Subcutaneous abdominal adipose tissue (tissue), 5 donors: ENCODE measurements at regions not wholly inside any gene's neighbourhood (a gene's known extent, or its start where the extent isn't known, plus 50 kb on each side); places are given as distances from the start of the nearest gene placed in this dataset.

ENCODE experiments used
- H3K27ac ChIP-seq: one replicate; pipeline ENCODE4 v1.7.0; 2013; ENCODE audit warnings: low read depth, mild to moderate bottlenecking, inconsistent platforms, low read length, moderate library complexity
- H3K27me3 ChIP-seq, 5 donors: one replicate each; pipeline ENCODE4 v1.7.0; 2013; ENCODE audit warnings: low read length in 5 of 5, inconsistent platforms in 1 of 5; ENCODE audit not compliant: control insufficient read depth in 5 of 5, insufficient read depth in 4 of 5
- H3K36me3 ChIP-seq, 5 donors: one replicate each; pipeline ENCODE4 v1.7.0; 2013; ENCODE audit warnings: low read length in 5 of 5; ENCODE audit not compliant: control insufficient read depth in 5 of 5, insufficient read depth in 5 of 5
- H3K4me1 ChIP-seq, 5 donors: one replicate each; pipeline ENCODE4 v1.7.0; 2013; ENCODE audit warnings: low read length in 5 of 5, mild to moderate bottlenecking in 3 of 5, moderate library complexity in 1 of 5; ENCODE audit not compliant: control insufficient read depth in 5 of 5, insufficient read depth in 5 of 5
- H3K4me3 ChIP-seq, 5 donors: one replicate each; pipeline ENCODE4 v1.7.0; 2013; ENCODE audit warnings: low read length in 5 of 5, low read depth in 1 of 5
- H3K9ac ChIP-seq, 5 donors: one replicate each; pipeline ENCODE4 v1.7.0; 2013; ENCODE audit warnings: low read length in 5 of 5, mild to moderate bottlenecking in 4 of 5, moderate library complexity in 3 of 5
- H3K9me3 ChIP-seq, 5 donors: one replicate each; pipeline ENCODE4 v1.7.0; 2013; ENCODE audit warnings: low read length in 5 of 5; ENCODE audit not compliant: control insufficient read depth in 5 of 5
- donor health status: healthy.
- donor health status: healthy.
- donor health status: healthy.
- donor health status: healthy.
- donor health status: healthy.

DNA sequence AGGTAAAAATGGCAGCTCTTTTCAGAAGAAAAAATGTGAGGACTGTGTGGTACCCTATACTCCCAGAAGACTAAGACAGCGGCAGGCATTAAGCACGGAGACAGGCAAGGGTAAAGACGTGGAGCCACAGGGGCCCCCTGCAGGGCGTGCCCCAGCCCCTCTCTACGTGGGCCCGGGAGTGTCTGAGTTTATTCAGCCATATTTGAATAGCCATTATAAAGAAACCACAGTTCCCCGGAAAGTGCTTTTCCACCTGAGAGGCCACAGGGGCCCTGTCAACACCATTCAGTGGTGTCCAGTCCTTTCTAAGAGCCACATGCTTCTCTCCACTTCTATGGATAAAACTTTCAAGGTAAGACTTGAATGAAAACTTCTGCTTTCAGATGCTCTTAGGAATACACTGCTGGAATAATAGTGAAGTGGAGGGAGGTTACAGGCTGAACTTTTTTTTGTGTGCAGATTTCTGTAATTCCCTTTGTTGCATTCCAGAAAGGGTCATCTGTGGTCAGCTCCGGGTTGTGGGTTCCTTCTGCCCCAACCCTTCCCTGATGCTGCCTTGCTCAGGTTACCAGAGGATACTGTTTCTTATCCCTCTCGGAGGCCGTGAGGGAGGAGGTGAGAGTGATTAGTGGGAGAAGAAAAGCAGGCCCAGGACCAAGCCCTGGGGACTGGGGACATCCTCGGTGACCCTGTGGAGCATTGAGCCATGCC, 58.4 kb downstream of the SLC25A47 start:
- Histone ChIP-seq H3K27ac (no peak overlapping the region), H3K36me3 (peaks cover 0 to 22% (median 19%) of the 10 kb centered on the region in 5 donors), H3K4me1 (peaks cover 3 to 17% (median 13%) of the 10 kb centered on the region in 5 donors), H3K9me3 (no peaks in the 10 kb centered on the region), H3K27me3 (no peaks in the 10 kb centered on the region), H3K4me3 (no peak overlapping the region), H3K9ac (no peak overlapping the region)

DNA sequence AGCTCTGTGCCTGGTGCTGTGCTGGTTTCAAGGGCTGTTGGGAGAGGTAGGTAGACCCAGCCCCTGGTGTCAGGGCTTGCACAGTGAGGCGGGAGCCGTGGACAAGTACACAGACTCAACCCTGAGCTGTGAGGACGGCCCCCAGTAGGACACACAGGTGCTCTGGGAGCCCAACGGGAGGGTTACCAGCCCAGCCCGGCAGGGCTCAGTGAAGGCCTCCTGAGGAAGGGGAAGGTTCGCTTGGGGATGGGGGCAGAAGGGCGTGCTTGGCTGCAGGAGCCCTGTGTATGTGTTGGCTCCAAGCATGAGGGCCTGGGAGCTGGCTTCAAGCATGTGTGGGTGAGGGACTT, 58.9 kb downstream of the SLC25A47 start:
- no peaks in the 10 kb centered on the region for H3K9me3 ChIP-seq
- H3K4me1 ChIP-seq: peaks cover 0 to 12% (median 7%) of the 10 kb centered on the region in 5 donors
- H3K27me3 ChIP-seq: no peaks in the 10 kb centered on the region
- no peak overlapping the region for H3K27ac ChIP-seq
- H3K9ac ChIP-seq: no peak overlapping the region
- peaks cover 0 to 22% (median 19%) of the 10 kb centered on the region in 5 donors for H3K36me3 ChIP-seq
- H3K4me3 ChIP-seq: no peak overlapping the region

- H3K4me3 ChIP-seq: no peak overlapping the region
- peak overlapping the region in 1 of 5 donors; percentile 35 for H3K9ac ChIP-seq
- no peaks in the 10 kb centered on the region for H3K9me3 ChIP-seq
Measured at GRCh38 chr14:100383727-100384158, 60.6 kb downstream of the SLC25A47 start.

GRCh38 chr14:100384277-100384676, 61.1 kb downstream of the SLC25A47 start:
- no peak overlapping the region for H3K27ac ChIP-seq
- no peaks in the 10 kb centered on the region for H3K9me3 ChIP-seq
- no peak overlapping the region for H3K4me3 ChIP-seq
- peaks cover 0 to 4% (median 0%) of the 10 kb centered on the region in 5 donors for H3K4me1 ChIP-seq
- H3K27me3 ChIP-seq: no peaks in the 10 kb centered on the region
- H3K36me3 ChIP-seq: peaks cover 0 to 22% (median 19%) of the 10 kb centered on the region in 5 donors
- H3K9ac ChIP-seq: peak overlapping the region in 1 of 5 donors; percentile 35

More at GRCh38 chr14:100383727-100384158, 60.6 kb downstream of the SLC25A47 start:
- H3K36me3 ChIP-seq: peaks cover 0 to 22% (median 19%) of the 10 kb centered on the region in 5 donors
- no peak overlapping the region for H3K27ac ChIP-seq
- H3K27me3 ChIP-seq: no peaks in the 10 kb centered on the region
- H3K4me1 ChIP-seq: peaks cover 0 to 4% (median 0%) of the 10 kb centered on the region in 5 donors

GRCh38 chr14:100384819-100385813, 62.0 kb downstream of the SLC25A47 start:
- Histone ChIP-seq H3K9ac (no peak overlapping the region), H3K36me3 (peaks cover 0 to 22% (median 19%) of the 10 kb centered on the region in 5 donors), H3K27me3 (no peaks in the 10 kb centered on the region), H3K4me3 (no peak overlapping the region), H3K4me1 (peaks cover 0 to 4% (median under 1%) of the 10 kb centered on the region in 5 donors), H3K9me3 (no peaks in the 10 kb centered on the region), H3K27ac (no peak overlapping the region)

DNA sequence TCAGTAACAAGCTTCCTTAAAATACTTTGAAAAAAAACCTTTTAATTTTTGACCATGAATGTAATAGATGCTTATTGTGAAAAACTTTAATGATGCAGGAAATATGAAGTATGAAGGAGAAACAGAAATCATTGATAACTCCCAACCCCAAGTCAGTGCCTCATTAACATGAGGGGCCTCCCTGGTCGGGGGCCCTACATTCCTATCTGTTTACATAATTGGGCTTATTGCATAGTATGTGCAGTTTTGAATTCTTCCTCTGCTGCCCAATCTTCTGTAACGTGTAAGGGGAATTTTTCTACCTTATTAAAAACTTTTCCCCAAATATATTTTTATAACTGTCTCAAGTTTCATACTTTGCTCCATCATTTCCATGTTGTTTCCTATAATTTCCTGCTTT, 63.0 kb downstream of the SLC25A47 start:
- peaks cover 0 to 8% (median 3%) of the 10 kb centered on the region in 5 donors for H3K4me1 ChIP-seq
- H3K27ac ChIP-seq: no peak overlapping the region
- no peaks in the 10 kb centered on the region for H3K9me3 ChIP-seq
- H3K4me3 ChIP-seq: no peak overlapping the region
- H3K27me3 ChIP-seq: no peaks in the 10 kb centered on the region
- H3K36me3 ChIP-seq: peaks cover 0 to 20% (median 16%) of the 10 kb centered on the region in 5 donors
- peak overlapping the region in 1 of 5 donors; percentile 6 for H3K9ac ChIP-seq

DNA sequence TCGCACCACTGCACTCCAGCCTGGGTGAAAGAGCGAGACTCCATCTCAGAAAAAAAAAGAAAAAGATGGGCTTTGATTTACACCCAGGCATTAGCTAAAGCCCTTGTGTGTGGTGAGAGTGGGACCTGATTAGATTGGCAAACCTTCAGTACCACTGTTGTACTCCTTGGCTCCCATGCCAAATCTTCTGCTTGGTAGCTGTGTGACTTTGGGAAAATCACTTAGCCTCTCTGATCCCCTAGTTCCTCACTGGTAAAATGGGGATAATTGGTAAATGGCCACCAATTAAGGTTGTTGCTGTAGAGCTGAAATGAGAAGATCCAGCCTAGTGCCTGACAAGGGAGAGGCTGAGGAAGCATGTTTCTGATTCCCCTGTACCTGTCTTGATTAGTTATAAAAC, 63.7 kb downstream of the SLC25A47 start:
- Histone ChIP-seq H3K9ac (no peak overlapping the region), H3K27ac (no peak overlapping the region), H3K27me3 (no peaks in the 10 kb centered on the region), H3K4me1 (peaks cover 0 to 8% (median 3%) of the 10 kb centered on the region in 5 donors), H3K36me3 (peaks cover 0 to 13% (median 10%) of the 10 kb centered on the region in 5 donors), H3K4me3 (no peak overlapping the region), H3K9me3 (no peaks in the 10 kb centered on the region)

DNA sequence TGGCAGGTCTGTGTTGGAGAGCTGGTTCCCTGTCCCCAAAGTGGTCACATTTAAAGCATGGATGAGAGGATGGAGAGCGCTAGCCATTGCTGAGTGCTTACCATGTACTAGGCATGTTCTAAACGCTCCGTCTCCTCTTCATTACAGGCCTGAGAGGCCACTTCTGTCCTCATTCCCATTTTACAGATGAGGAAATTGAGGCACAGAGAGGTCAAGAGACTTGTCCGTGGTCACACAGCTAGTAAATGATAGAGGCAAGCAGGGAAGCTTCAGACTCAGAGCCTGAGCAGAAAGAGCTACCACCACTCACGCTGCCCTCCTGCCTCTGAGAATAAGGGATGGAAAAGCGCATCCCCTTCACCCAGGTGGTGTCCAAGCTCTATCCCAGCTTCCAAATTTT, 64.3 kb downstream of the SLC25A47 start:
- Histone ChIP-seq H3K27me3 (no peaks in the 10 kb centered on the region), H3K27ac (no peak overlapping the region), H3K4me3 (no peak overlapping the region), H3K9me3 (no peaks in the 10 kb centered on the region), H3K36me3 (peaks cover 0 to 8% (median 5%) of the 10 kb centered on the region in 5 donors), H3K9ac (no peak overlapping the region), H3K4me1 (peaks cover 0 to 13% (median 7%) of the 10 kb centered on the region in 5 donors)

DNA sequence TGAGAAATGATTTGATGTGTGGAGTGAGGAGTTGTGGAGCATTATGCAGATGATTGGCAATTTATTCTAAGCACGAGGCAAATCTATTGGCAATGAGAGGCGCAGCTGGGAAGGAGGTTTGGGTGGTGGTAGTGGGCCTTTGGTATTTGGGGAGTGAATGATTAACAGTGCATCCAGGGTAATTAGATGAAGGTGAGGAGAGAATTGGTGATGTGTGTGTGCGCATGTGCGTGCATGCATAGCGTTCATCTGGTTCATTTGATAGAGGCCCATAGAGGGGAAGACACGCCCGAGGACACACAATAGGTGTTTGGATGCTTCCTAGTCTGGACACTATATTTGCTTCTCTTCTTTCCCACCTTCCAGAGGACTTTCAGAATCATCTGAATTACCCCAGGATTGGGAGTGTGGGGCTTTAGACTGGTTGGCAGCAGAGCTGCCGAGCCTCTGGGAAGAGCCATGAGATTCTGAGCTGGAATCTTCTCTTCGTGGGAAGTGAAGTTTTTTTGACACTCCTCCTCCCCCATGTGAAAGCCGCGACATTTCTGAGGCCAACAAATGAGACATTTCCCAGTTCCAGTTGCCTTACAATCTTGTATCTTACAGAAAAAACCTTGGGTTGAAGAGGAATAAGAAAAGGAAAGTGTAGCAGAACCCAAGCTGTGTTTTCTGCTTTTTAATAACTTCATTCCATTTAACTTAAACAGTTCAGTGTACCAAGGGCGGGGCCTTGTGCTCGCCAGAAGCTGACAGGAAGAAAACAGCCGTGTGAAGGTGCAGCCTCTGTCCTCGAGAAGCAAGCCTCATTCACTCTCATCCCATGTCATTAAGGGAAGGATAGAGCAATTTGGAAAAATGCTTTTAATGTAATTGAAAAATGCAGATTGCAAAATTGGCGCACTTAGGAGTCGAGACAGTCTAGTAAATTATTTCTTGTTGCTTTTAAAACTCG, 65.2 kb downstream of the SLC25A47 start:
- Histone ChIP-seq H3K27me3 (no peaks in the 10 kb centered on the region), H3K27ac (no peak overlapping the region), H3K36me3 (no peaks in the 10 kb centered on the region), H3K4me1 (peaks cover 2 to 21% (median 11%) of the 10 kb centered on the region in 5 donors), H3K9ac (no peak overlapping the region), H3K4me3 (no peak overlapping the region), H3K9me3 (no peaks in the 10 kb centered on the region)
